Astrocyte of the cerebellum (primary cell): ENCODE measurements at regions not wholly inside any gene's neighbourhood (a gene's known extent, or its start where the extent isn't known, plus 50 kb on each side); places are given as distances from the start of the nearest gene placed in this dataset.
A peak's percentile ranks its signal among the peaks of the same experiment; 100 is the strongest.
"Not testable (repeated sequence)": the region's sequence is repeated elsewhere in the genome, so short reads cannot be mapped to it uniquely, and the experiment has no call there.

Source experiments
- DNase-seq: peaks from one replicate; pipeline ENCODE4 v3.0.0-alpha.2; 2011; ENCODE audit warnings: low read depth
- H3K4me3 ChIP-seq: 2 replicates; pipeline ENCODE4 v1.5.1; 2011; ENCODE audit warnings: mild to moderate bottlenecking, low read depth, low read length, moderate library complexity
- CTCF ChIP-seq: IDR thresholded peaks from 2 replicates; pipeline ENCODE4 v1.5.1; 2012; ENCODE audit warnings: low read length, low read depth, moderate library complexity, mild to moderate bottlenecking; ENCODE audit errors: missing control alignments
- in situ Hi-C: cut with HindIII; loops from 2 replicates; pipeline ENCODE4 v1.10.0; 2017; ENCODE audit warnings: low sequenced_read_pairs

GRCh38 chr13:59425211-59425741, 738.5 kb downstream of the DIAPH3 start:
- no peak overlapping the region for H3K4me3 ChIP-seq
- in situ Hi-C loops: no loop called here
- TF ChIP-seq CTCF: no peak
- peak; percentile 41 for DNase-seq

- in situ Hi-C loops: no loop called here
- H3K4me3 ChIP-seq: no peak overlapping the region
- no peak for TF ChIP-seq CTCF
- DNase-seq: no peak
Observed at GRCh38 chr13:59435024-59435423, 728.7 kb downstream of the DIAPH3 start.

- DNase-seq: no peak
- H3K4me3 ChIP-seq: no peak overlapping the region
- TF ChIP-seq CTCF: no peak
- in situ Hi-C loops: no loop called here
Observed at GRCh38 chr13:59437544-59438301, 726.0 kb downstream of the DIAPH3 start.

GRCh38 chr13:59439776-59440428, 723.8 kb downstream of the DIAPH3 start:
- in situ Hi-C loops: no loop called here
- TF ChIP-seq CTCF: no peak
- no peak for DNase-seq
- no peak overlapping the region for H3K4me3 ChIP-seq

- DNase-seq, H3K4me3 ChIP-seq, in situ Hi-C loops: not testable (repeated sequence)
Observed at GRCh38 chr13:59441068-59441467, 722.7 kb downstream of the DIAPH3 start.

GRCh38 chr13:59441596-59442280, 722.0 kb downstream of the DIAPH3 start:
- no peak for DNase-seq
- no peak for TF ChIP-seq CTCF

More at GRCh38 chr13:59441596-59442280, 722.0 kb downstream of the DIAPH3 start:
- no peak overlapping the region for H3K4me3 ChIP-seq
- in situ Hi-C loops: no loop called here
